DMS 273 treated with DMSO at 0.1 percent for 48 hours (cell line): ENCODE measurements at regions not wholly inside any gene's neighbourhood (a gene's known extent, or its start where the extent isn't known, plus 50 kb on each side); places are given as distances from the start of the nearest gene placed in this dataset.
A peak's percentile ranks its signal among the peaks of the same experiment; 100 is the strongest.
"Not testable (repeated sequence)": the region's sequence is repeated elsewhere in the genome, so short reads cannot be mapped to it uniquely, and the experiment has no call there.

ENCODE experiments used
- DNase-seq: peaks from one replicate; lab custom pipeline; 2025; lab: John Stamatoyannopoulos, UW

- no peak for DNase-seq
Measured at GRCh38 chr2:53208815-53209214, 558.8 kb upstream of the CHAC2 start.

GRCh38 chr2:53206226-53206625 lies 561.4 kb upstream of the CHAC2 start:
- not testable (repeated sequence) for DNase-seq

- peak; percentile 30 for DNase-seq
Measured at GRCh38 chr2:53202063-53202462, 565.5 kb upstream of the CHAC2 start.

GRCh38 chr2:53200072-53200471 lies 567.5 kb upstream of the CHAC2 start:
- DNase-seq: no peak

GRCh38 chr2:53188851-53189510 lies 578.6 kb upstream of the CHAC2 start:
- no peak for DNase-seq

GRCh38 chr2:53183581-53183980 lies 584.0 kb upstream of the CHAC2 start:
- DNase-seq: peak; percentile 26

- DNase-seq: no peak
Measured at GRCh38 chr2:53182601-53183000, 585.0 kb upstream of the CHAC2 start.

- no peak for DNase-seq
Measured at GRCh38 chr2:53181759-53182158, 585.8 kb upstream of the CHAC2 start.

GRCh38 chr2:53177327-53177726 lies 590.3 kb upstream of the CHAC2 start:
- DNase-seq: no peak

GRCh38 chr2:53174539-53174938 lies 593.1 kb upstream of the CHAC2 start:
- no peak for DNase-seq

- DNase-seq: no peak
Measured at GRCh38 chr2:53173698-53174455, 593.7 kb upstream of the CHAC2 start.

GRCh38 chr2:53173091-53173490 lies 594.5 kb upstream of the CHAC2 start:
- DNase-seq: no peak

GRCh38 chr2:53170466-53170865 lies 597.1 kb upstream of the CHAC2 start:
- DNase-seq: no peak

- DNase-seq: no peak
Measured at GRCh38 chr2:53167227-53167626, 600.4 kb upstream of the CHAC2 start.

- DNase-seq: no peak
Measured at GRCh38 chr2:53150146-53150545, 617.5 kb upstream of the CHAC2 start.

- DNase-seq: no peak
Measured at GRCh38 chr2:53148221-53148620, 619.4 kb upstream of the CHAC2 start.

- no peak for DNase-seq
Measured at GRCh38 chr2:53131416-53131815, 636.2 kb upstream of the CHAC2 start.

GRCh38 chr2:53130441-53130943 lies 637.1 kb upstream of the CHAC2 start:
- DNase-seq: no peak

GRCh38 chr2:53129851-53130250 lies 637.8 kb upstream of the CHAC2 start:
- no peak for DNase-seq

- no peak for DNase-seq
Measured at GRCh38 chr2:53127061-53127650, 640.4 kb upstream of the CHAC2 start.

GRCh38 chr2:53114991-53115390 lies 652.6 kb upstream of the CHAC2 start:
- no peak for DNase-seq

- no peak for DNase-seq
Measured at GRCh38 chr2:53114582-53114981, 653.0 kb upstream of the CHAC2 start.

GRCh38 chr2:53112408-53112807 lies 655.2 kb upstream of the CHAC2 start:
- DNase-seq: not testable (repeated sequence)
